Prostate gland (tissue), 2 donors: ENCODE measurements at regions not wholly inside any gene's neighbourhood (a gene's known extent, or its start where the extent isn't known, plus 50 kb on each side); places are given as distances from the start of the nearest gene placed in this dataset.

Experiments used
- DNase-seq: peaks from one replicate; pipeline ENCODE4 v3.0.0-alpha.2; 2019; ENCODE audit warnings: low spot score
- H3K27ac ChIP-seq, 2 donors: fragments of 200-600 bp; sonication (generic); 2 replicates each; pipeline ENCODE4 v1.5.1; 2017 to 2019
- H3K27me3 ChIP-seq: fragments of 200-600 bp; sonication (generic); replicated peaks from 2 replicates; pipeline ENCODE4 v1.5.1; 2019; ENCODE audit not compliant: insufficient read depth
- H3K36me3 ChIP-seq, 2 donors: fragments of 200-600 bp; sonication (generic); 1 replicate in 1 of 2; 2 replicates in 1 of 2; pipeline versions ENCODE4 v1.5.1 to v1.8.1; 2017 to 2019
- H3K4me1 ChIP-seq: fragments of 200-600 bp; sonication (generic); replicated peaks from 2 replicates; pipeline ENCODE4 v1.5.1; 2019
- H3K4me3 ChIP-seq, 2 donors: fragments of 200-600 bp; sonication (generic); 2 replicates each; pipeline ENCODE4 v1.5.1; 2017 to 2019
- H3K9me3 ChIP-seq: fragments of 200-600 bp; sonication (generic); 2 replicates; pipeline ENCODE4 v1.5.1; 2017
- CTCF ChIP-seq, 4 experiments: fragments of 200-600 bp in 2 of 4; fragments of 450-650 bp in 2 of 4; sonication (generic) in 2 of 4; IDR thresholded peaks; 1 replicate in 3 of 4; 2 replicates in 1 of 4; pipeline ENCODE4 v1.5.1; 2016 to 2019; ENCODE audit warnings: antibody characterized with exemption in 4 of 4, mild to moderate bottlenecking in 2 of 4, moderate library complexity in 2 of 4
- POLR2A ChIP-seq: fragments of 450-650 bp; IDR thresholded peaks from one replicate; pipeline ENCODE4 v1.6.1; 2016; ENCODE audit warnings: antibody characterized with exemption, mild to moderate bottlenecking
- POLR2AphosphoS5 ChIP-seq: sonication (generic); formaldehyde crosslinking; IDR thresholded peaks from one replicate; pipeline ENCODE4 v1.6.1; 2017; ENCODE audit warnings: antibody characterized with exemption
- WGBS: methylation state at CpG from one replicate; pipeline ENCODE4 v1.1.5; 2018; 5-methylcytosine and 5-hydroxymethylcytosine counted together
- intact Hi-C: fragments of 100-400 bp; cut with DNase I; formaldehyde crosslinking; loops from one replicate; pipeline ENCODE4 v1.14.2; 2022

- no peaks in the 10 kb centered on the region for H3K27me3 ChIP-seq
- no peaks in the 10 kb centered on the region for H3K4me1 ChIP-seq
- 83% methylated on average over 3 of the region's 3 CpGs for WGBS
- no peak for DNase-seq
- TF ChIP-seq POLR2A: no peak
- TF ChIP-seq CTCF (IDR thresholded peaks at IDR 0.05): no peak
- TF ChIP-seq POLR2AphosphoS5: no peak
- H3K36me3 ChIP-seq: no peaks in the 10 kb centered on the region
- H3K9me3 ChIP-seq: no peaks in the 10 kb centered on the region
- no peak overlapping the region for H3K27ac ChIP-seq
- H3K4me3 ChIP-seq: no peak overlapping the region
- intact Hi-C loops: no loop called here
Observed at GRCh38 chr4:124854968-124855367, 142.4 kb upstream of the ANKRD50 start.

DNA sequence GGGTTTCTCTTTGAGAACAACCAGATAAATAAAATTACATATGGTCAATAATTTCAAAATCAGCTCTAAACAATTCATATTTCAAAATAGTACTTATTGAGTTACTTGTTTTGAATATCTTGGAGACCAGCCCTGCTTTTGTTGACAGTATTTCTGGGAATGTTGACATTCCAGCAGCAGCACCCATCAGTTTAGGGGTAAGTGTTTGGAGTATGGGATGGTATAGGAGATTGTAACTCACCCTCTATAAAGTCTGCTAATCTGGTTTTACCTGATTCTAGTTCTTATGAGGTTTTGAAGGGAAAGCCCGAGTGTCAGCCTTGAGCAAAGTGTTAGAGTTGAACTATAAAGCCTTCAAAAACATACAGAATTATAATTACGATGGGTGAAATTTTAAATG, 139.2 kb upstream of the ANKRD50 start:
- DNase-seq: no peak
- WGBS: 41% methylated on average over 2 of the region's 2 CpGs
- no peak overlapping the region for H3K4me3 ChIP-seq
- H3K9me3 ChIP-seq: no peaks in the 10 kb centered on the region
- H3K27me3 ChIP-seq: no peaks in the 10 kb centered on the region
- no peaks in the 10 kb centered on the region for H3K36me3 ChIP-seq
- no peak overlapping the region for H3K27ac ChIP-seq
- no peaks in the 10 kb centered on the region for H3K4me1 ChIP-seq
- intact Hi-C loops: no loop called here
- TF ChIP-seq CTCF (IDR thresholded peaks at IDR 0.05): no peak
- no peak for TF ChIP-seq POLR2A
- no peak for TF ChIP-seq POLR2AphosphoS5

DNA sequence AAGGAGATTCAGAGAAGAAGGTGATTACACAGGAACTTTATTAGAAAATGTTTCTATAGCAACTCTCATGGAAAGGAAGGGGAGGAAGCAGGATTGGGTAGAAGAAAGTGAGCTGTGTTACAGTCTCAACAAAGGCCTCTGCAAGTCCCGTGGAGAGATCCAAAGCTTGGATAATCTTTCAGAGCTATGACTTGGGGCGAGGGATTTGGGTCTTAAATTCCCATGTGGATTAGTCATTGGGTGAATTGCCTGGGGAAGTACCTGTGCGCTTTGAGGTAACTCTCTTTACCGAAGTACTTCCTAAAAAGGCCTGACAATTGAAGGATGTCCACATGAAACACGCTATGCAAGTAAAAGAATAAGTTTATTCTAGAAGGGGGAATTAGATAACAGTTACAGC, 133.8 kb upstream of the ANKRD50 start:
- Histone ChIP-seq H3K4me1 (no peaks in the 10 kb centered on the region), H3K36me3 (no peaks in the 10 kb centered on the region), H3K4me3 (no peak overlapping the region), H3K27me3 (no peaks in the 10 kb centered on the region), H3K9me3 (no peaks in the 10 kb centered on the region), H3K27ac (no peak overlapping the region)
- 65% methylated on average over 5 of the region's 5 CpGs for WGBS
- TF ChIP-seq POLR2A: no peak
- TF ChIP-seq CTCF (IDR thresholded peaks at IDR 0.05): no peak
- no peak for TF ChIP-seq POLR2AphosphoS5
- DNase-seq: no peak
- intact Hi-C loops: no loop called here

- Histone ChIP-seq H3K27me3 (no peaks in the 10 kb centered on the region), H3K9me3 (no peaks in the 10 kb centered on the region), H3K36me3 (no peaks in the 10 kb centered on the region), H3K27ac (no peak overlapping the region), H3K4me3 (no peak overlapping the region), H3K4me1 (no peaks in the 10 kb centered on the region)
- no peak for DNase-seq
- WGBS: 67% methylated on average over 3 of the region's 3 CpGs
- intact Hi-C loops: no loop called here
- no peak for TF ChIP-seq POLR2A
- no peak for TF ChIP-seq POLR2AphosphoS5
- TF ChIP-seq CTCF (IDR thresholded peaks at IDR 0.05): no peak
Observed at GRCh38 chr4:124839786-124840390, 127.4 kb upstream of the ANKRD50 start.

- intact Hi-C loops: no loop called here
- WGBS: 95% methylated on average over 5 of the region's 5 CpGs
- H3K27me3 ChIP-seq: no peaks in the 10 kb centered on the region
- H3K36me3 ChIP-seq: no peaks in the 10 kb centered on the region
- no peak overlapping the region for H3K27ac ChIP-seq
- no peaks in the 10 kb centered on the region for H3K9me3 ChIP-seq
- no peaks in the 10 kb centered on the region for H3K4me1 ChIP-seq
- TF ChIP-seq POLR2AphosphoS5: no peak
- TF ChIP-seq CTCF (IDR thresholded peaks at IDR 0.05): no peak
- TF ChIP-seq POLR2A: no peak
- no peak overlapping the region for H3K4me3 ChIP-seq
- DNase-seq: no peak
Observed at GRCh38 chr4:124833831-124834505, 121.4 kb upstream of the ANKRD50 start.
